ENCODE measurements at regions not wholly inside any gene's neighbourhood (a gene's known extent, or its start where the extent isn't known, plus 50 kb on each side); places are given as distances from the start of the nearest gene placed in this dataset.

- TF ChIP-seq ZNF564 (CRISPR knock-in tag; IDR thresholded peaks at IDR 0.05) (no peak), ZNF180 (CRISPR knock-in tag; IDR thresholded peaks at IDR 0.05; ENCODE audit: borderline replicate concordance, low read depth) (no peak), SUZ12 (IDR thresholded peaks at IDR 0.05; ENCODE audit: low read depth, low read length) (no peak), MTA1 (CRISPR knock-in tag; IDR thresholded peaks at IDR 0.05; ENCODE audit: borderline replicate concordance) (no peak), CTCF (CRISPR knock-in tag; IDR thresholded peaks at IDR 0.05) (no peak), KDM4B (CRISPR knock-in tag; IDR thresholded peaks at IDR 0.05) (no peak), CBFB (CRISPR knock-in tag; IDR thresholded peaks at IDR 0.05) (no peak), ZKSCAN1 (IDR thresholded peaks at IDR 0.05; ENCODE audit: low read length) (no peak)
These were observed 62.2 kb upstream of the PRPS1 start for GRCh38 chrX:107565931-107566603.

All from HepG2 (cell line).